GM19438 (cell line): ENCODE measurements at regions not wholly inside any gene's neighbourhood (a gene's known extent, or its start where the extent isn't known, plus 50 kb on each side); places are given as distances from the start of the nearest gene placed in this dataset.
"Not testable (repeated sequence)": the region's sequence is repeated elsewhere in the genome, so short reads cannot be mapped to it uniquely, and the experiment has no call there.

ENCODE experiments used
- ATAC-seq: cut with Tn5 transposase; IDR thresholded peaks from one replicate; pipeline ENCODE4 v1.9.1; 2021; ENCODE audit warnings: low read depth; ENCODE audit not compliant: unreplicated experiment

DNA sequence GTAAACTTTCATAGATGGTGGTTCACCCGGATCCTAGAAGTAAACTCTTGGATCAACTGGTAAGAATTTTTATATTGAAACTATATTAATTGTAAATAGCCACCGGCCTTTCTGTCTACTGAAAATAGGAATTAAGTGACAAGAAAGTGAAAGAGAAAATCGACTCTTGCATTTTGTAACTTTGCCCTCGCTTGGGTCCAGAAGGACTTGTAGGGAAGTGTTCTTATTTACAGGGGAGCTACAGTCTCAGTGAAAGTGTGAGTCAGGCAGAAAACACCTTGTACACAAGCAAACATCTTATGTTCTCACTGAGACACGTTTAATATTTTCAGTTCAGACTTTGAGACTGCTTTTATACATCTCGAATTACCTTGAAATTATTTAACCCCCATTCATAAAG, 238.9 kb downstream of the BLID start:
- ATAC-seq = no peak

DNA sequence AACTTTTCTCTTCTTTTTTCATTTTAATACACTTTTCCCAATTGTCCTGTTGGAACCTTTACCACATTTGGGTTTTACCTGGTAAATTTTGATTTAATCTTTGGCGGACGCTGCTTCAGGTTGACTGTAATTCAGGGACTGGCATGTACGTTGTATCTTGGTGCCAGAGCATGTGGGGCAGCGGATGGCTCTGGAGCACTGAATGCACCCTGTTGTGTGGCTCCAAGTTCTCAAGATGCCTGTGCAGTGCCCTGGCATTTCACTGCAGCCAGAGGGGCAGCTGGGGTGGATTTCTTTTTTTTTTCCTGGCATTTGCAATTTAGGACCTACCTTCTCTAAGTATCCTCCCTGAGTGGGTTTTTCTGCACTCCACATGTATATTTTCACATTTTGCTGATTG, 242.2 kb downstream of the BLID start:
- ATAC-seq = no peak

DNA sequence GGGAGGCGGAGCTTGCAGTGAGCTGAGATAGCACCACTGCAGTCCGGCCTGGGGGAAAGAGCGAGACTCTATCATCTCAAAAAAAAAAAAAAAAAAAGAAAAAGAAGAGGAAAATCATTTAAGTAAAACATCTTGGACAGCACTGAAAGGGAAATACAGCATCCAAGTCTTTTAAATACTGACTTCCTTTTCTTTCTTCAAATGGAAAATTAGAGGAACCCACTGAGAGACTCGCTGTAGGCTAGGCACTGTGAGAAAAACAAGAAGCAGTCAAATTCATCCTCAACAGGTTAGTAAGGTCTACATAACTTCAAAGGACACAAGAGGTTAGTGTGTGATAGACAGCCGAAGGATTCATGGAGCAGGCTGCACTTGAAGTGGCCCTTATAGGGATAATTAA, 243.7 kb downstream of the BLID start:
- ATAC-seq = no peak

DNA sequence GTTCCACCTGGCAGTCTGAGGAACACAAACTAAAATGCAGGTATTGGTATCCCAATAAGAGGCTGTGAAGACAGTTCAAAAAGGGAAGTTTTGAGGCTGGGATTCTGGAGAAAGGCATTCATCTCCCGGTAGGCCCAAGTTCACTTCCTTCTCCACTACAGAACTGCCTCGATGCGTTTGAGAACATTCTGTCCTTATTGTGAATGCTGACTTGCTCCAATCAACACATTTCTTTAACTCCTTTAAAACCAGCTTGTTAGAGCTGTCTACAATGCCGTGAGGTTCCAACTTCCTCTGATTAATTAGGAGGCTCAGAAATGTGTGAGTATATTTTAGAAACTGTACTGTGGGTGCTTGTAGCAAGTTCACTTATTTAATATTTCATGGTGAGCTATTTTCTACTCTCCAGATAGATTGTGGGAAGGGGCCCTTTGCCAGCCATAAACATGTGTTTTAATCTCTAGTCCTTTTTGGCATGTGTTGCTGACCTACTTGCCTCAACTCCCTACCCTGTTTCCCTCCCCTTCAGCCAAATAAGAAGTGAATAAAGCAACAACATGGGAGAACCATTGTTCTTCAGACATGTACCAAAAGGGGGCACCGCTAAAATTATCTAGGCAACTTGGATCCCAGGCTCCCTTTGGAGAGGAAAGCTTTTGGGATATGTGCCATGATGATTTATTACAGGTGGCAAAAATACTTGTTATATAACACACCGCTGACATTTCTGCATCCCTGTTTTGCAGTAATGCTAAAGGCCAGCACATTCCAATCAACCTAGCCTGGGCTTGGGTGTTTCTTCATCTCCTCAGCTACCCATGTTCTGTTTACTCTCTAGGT, 245.6 kb downstream of the BLID start:
- no peak for ATAC-seq

DNA sequence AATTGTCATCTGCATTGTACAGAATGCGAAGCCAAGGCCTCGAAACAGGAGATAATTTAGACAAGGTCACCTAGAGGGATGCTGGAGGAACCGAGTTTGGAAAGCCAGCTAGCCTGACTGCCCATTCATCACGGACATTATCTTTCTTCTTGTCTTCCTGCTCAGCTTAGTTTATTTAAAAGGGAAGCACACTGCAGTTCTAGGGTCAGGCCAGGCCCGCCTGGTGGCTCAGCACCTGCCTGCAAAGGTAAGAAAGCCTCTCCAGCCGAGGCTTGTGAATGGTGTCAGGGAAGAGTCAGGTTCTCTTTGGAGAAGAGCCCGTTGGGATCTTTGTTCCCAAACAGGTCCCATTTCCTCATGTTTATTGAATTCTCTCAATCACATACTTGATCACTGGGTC, 246.5 kb downstream of the BLID start:
- no peak for ATAC-seq

DNA sequence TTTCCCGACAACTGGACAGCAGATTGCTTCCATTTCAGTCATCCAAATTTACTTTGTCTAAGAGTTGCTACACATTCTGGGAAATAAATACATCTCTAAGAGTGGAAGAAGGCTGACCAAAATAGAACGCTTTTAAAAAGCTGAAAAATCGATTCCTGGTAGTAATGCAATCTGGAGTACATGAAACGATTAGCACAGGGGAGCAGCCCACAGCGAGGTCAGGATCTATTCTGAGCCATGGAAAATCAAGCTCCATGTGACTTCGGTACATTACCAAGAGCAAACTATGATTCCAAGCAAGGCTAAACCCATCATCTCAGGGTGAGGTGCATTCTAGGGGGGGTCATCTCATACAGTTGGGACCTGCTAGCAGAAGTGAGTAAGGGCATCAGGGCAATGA, 249.3 kb downstream of the BLID start:
- no peak for ATAC-seq

DNA sequence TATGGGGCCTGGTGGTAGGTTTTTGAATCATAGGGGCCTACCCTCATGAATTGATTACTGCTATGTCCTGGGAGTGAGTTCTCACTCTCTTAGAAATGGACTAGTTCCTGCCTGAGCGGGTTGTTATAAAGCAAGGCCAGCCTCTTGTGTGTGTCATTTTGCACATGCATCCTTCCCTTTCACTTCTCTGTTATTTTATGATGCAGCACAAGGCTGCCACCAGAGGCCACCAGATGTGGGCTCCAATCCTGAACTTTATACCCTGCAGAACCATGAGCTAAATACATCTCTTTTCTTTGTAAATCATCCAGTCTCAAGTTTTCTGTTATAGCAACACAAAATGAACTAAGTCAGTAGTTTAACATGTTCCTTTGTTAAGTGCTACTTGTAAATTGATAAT, 251.4 kb downstream of the BLID start:
- no peak for ATAC-seq

DNA sequence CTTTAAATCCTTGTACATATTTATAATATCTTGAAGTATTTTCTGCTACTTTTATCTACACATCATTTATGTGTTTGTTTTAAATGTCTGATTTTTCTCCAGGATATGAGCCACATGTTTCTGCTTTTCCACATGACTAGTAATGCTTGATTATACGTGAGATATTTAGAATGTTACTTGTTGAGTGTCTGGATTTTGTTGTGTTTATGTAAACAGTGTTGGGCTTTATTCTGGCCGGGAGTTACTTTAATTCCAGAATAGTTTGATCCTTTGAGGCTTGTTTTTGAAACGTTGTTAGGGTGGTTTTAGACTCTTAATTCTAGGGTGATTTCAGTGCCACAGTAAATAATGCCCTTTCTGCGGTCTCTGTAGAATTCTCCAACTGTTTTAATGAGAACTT, 252.9 kb downstream of the BLID start:
- no peak for ATAC-seq

DNA sequence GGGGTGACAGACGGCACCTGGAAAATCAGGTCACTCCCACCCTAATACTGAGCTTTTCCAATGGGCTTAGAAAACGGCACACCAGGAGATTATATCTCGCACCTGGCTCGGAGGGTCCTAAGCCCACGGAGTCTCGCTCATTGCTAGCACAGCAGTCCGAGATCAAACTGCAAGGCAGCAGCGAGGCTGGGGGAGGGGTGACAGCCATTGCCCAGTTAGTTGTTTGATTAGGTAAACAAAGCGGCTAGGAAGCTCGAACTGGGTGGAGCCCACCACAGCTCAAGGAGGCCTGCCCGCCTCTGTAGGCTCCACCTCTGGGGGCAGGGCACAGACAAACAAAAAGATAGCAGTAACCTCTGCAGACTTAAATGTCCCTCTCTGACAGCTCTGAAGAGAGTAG, 260.9 kb downstream of the BLID start:
- not testable (repeated sequence) for ATAC-seq

DNA sequence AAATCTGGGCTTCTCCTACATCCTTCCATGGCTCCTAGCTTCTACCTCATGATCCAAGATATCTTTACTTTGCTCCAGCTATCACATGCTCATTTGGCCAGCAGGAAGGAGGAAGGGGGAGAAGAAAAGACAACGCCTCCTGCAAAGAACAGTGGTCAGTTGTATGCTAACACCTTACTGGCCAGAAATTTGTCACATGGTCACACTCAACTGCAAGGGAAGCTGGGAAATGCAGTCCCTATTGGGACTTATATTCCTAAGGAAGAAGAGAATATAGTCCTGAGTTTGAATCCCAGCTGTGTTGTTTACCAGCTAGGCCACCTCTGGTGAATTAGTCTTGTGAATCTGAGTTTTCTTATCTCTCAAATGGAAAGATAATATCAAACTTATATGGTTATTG, 272.0 kb downstream of the BLID start:
- no peak for ATAC-seq

DNA sequence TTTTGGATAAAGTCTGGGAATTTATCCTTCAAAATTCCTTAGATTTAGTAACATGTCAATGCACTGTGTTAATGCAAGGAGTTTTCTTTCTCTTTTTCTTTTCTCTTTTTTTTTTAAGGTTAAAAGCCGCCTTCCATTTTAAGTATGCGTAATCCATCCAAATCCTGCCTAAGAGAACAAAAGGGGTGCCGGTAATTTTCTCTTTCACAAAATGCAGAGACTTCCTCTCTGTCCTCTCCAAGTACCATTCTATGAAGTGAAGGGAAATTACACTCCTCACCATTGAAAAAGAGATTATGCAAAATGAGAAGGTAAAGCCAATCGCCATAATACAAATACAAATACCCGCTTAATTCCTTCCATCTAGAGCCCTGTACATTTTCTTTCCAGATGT, 273.8 kb downstream of the BLID start:
- ATAC-seq = no peak

DNA sequence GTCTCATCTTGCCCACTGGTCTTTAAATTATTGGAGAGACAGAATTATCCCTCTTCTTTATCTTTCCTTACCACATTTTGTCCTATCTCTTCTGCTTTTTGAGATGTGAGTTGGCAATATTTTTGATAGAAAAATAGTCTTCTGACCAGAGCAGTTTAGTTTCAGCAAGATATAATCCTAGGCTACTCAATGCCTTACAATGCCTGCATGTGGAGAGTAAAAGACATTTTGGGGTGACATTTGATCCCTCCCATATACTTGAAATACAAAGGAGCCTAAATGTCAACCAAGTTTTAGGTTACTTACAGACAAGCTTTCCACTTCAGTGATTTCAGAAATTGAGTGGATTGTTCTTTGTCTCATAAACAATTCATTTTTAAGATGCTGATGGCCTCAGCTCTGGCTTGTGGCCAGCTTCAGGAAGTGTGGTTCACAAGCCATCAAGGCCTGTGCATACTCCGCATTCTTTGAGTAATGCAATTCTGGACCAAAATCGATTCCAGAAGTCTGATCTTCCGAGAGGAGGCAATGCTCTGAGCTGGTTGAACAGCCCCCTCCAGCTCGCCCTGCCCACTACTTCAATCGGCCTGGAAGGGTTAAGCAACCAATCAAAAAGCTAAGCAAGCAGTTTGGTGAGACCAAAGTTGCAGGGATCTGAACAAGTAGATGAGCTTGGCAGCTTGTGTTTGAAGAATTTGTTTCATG, 274.4 kb downstream of the BLID start:
- ATAC-seq = no peak

DNA sequence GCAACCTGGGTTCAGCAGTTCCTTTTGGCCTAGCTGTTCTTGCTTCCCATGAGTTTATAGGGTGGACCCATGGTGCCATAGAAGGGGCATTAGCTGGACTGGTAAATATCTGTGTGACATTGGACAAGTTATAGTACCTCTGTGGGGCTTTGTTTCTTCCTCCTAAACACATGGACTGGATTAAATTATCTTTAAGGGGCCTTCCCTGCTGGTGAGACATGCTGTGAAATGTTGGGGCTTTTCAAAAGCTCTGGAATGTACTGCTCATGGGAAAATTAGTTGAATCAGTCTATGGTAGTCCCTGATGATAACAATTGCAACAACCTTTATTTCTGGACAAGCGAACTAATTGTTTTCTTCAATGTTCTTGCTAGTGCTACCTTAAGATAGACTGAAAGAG, 276.2 kb downstream of the BLID start:
- no peak for ATAC-seq

DNA sequence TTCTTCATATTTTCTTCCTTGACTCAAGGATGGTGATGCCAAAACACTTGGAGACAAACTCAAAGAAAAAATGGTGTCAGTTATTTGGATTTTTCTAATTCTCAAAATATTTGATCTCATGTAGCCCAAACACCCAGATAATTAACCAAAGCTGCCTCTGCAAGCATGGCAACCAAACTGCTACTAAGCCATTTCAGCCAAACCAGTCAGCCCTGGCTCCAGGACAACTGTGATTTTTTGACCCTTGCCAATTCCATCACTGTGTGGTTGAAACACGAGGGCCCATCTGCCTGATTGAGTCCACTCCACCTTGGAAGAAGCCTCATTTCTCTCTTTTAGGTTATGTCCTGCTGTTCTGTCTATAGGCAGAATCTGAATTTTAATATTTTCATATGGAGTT, 277.4 kb downstream of the BLID start:
- no peak for ATAC-seq

DNA sequence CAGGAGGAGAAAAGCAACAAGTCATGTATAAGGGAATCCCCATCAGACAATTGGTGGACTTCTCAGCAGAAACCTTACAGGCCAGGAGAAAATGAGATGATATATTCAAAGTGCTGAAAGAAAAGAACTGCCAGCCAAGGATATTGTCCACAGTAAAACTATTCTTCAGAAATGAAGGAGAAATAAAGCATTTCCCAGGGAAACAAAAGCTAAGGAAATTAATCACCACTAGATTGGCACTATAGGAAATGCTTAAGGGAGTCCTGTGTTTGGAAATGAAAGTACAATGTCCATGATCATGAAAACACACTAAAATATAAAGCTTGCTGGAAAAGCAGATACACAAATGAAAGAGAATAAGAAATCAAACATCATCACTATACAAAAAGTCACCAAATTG, 282.0 kb downstream of the BLID start:
- no peak for ATAC-seq

DNA sequence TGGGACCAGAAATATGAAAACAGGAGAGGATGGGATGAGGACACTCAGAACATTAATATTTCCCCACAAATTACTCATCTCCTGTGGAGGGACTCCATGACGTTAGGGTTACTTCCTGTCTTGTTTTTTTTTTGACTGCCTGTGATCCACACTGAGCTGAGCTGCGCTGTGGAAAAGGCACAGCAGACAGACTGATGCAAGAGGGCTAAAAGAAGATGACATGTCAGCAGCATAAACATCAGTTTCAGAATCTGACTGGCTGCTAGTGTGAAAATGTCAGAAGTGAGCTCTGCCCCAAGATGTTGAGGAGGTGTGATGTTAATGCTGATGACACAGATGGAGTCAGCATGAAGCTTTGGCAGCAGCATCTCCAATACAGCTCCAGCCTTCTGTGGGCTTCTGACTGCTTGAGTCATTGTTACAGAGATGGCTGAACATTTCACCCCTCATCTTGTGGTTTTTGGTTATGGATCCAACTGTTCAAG, 286.8 kb downstream of the BLID start:
- no peak for ATAC-seq

DNA sequence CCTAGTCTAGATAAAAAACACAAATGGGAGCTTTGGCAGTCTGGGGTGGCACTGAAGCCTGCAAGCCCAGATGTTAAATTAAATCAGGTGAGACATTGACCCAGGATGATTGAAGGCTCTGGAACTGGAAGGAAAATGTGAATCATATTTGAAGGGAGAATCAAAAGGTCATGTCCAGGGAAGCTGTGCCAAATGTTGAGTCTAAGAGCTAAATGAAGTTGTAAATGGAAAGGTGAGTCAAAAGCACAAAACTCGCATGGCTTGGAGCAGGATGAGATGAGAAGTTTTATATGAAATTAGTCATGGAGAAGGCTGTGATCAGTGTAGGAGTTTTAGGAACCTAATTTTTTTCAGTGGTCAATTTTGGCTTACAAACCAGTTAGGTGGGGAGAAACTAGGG, 301.1 kb downstream of the BLID start:
- ATAC-seq = no peak

DNA sequence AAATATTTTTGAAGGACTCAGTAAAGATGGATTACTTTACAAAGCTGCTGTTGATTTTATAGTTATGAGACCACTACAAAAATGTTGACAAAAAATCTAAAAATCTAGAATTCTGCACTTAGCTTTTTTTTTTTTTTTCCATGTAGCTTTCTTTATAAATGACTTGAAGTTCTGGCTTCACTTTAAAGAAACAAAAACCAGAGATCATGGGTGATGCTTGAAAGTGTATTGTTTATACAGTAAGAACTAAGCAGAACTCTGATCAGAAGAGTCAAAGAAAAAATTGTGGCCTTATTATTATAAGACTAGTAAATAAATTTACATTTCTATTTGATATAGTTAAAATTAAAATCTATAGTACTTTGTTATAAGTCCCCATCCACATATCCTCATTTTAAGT, 301.7 kb downstream of the BLID start:
- no peak for ATAC-seq

DNA sequence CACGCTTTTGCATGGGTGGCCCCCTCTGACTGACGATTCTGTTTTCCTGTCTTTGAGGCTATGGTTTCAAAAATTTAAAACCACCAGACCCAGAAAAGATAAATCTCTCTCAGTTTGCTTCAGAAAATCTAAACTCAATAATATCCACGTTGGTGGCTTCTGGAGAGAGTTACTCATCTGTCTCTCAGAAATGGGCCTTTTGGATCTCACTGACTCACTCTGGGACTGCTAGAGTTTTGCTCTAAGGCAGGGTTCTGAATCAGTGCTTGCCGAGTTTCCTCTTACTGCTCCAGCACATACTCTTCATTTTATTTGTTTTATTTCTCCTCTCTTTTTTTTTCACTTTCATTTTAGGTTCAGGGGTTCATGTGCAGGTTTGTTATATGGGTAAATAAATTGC, 305.7 kb downstream of the BLID start:
- no peak for ATAC-seq

DNA sequence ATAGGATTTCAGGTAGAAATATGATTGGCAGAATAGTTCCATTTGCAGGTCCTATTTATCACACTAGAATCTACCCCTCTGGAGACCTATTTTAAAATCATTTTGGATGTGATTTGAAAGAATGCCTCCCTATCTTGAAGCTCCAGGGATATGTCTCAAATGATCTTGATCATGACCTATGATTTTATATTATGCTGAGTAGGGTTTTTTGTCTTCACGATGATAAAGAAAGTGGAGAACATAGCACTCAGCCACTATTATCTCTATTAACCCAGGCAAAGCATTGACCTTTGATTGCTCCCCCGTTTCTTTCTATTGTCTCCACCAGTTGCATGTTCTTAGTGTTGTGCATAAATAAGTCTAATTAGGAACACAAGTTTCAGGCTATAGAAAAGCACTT, 307.9 kb downstream of the BLID start:
- no peak for ATAC-seq

DNA sequence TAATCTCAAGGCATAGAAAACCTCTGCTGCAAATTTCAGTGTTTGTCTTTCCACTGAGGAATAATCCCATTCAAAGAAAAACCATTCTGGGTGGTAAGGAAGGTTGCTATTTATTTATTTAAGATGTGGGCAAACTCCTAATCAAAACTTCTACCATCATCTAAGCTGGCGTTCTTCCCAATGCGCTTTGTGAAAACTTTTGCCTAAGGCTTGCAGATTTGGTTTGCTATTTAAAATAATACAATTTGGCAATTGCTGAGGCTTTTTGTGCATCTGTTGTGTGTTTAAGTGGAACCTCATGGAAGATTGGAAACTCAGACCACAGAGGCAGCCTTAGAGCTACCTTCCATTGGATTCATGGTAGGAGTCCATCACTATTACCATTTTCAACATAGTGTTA, 309.0 kb downstream of the BLID start:
- ATAC-seq = no peak

DNA sequence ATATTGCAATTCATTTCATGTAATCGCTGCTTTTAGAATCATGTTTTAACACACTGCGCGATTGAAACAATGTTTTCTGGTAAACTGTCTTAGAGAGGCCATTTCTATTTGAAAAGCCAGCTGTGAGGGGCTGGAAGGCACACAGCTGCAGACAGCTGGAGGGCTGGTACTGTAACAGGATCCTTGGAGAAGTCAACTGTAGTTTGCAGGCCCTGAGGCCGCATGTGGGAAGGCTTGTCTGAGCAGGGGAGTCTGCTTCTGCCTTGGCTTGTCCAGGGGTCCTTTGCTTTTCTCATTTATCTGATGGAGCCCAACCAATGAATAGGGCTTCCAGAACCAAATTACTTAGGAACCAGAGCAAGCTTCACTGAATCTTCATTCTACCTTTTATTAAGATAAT, 313.5 kb downstream of the BLID start:
- no peak for ATAC-seq
